Brain microvascular endothelial cell (primary cell): ENCODE measurements at regions not wholly inside any gene's neighbourhood (a gene's known extent, or its start where the extent isn't known, plus 50 kb on each side); places are given as distances from the start of the nearest gene placed in this dataset.
"Not testable (repeated sequence)": the region's sequence is repeated elsewhere in the genome, so short reads cannot be mapped to it uniquely, and the experiment has no call there.

Experiments used
- DNase-seq: peaks from one replicate; pipeline ENCODE4 v3.0.0-alpha.2; 2020
- H3K27ac ChIP-seq: fragments of 250-450 bp; sonication (Bioruptor Pico); 2 replicates; pipeline ENCODE4 v1.5.1; 2020; ENCODE audit warnings: mild to moderate bottlenecking, moderate library complexity
- H3K27me3 ChIP-seq: fragments of 250-450 bp; sonication (Bioruptor Pico); replicated peaks from 2 replicates; pipeline ENCODE4 v1.5.1; 2020; ENCODE audit warnings: mild to moderate bottlenecking
- H3K36me3 ChIP-seq: fragments of 250-450 bp; sonication (Bioruptor Pico); replicated peaks from 2 replicates; pipeline ENCODE4 v1.5.1; 2020; ENCODE audit warnings: mild to moderate bottlenecking
- H3K4me3 ChIP-seq: 2 replicates; pipeline ENCODE4 v1.5.1; 2011; ENCODE audit warnings: low read depth, mild to moderate bottlenecking, control low read depth, low read length, moderate library complexity
- in situ Hi-C: cut with HindIII; loops from 2 replicates; pipeline ENCODE4 v1.10.0; 2017; ENCODE audit warnings: low sequenced_read_pairs, low pct_ligation_motif_present
- TF ChIP-seq, protein P1 (sequence below): IDR thresholded peaks from 2 replicates; pipeline ENCODE4 v1.5.1; 2011; ENCODE audit warnings: low read depth, mild to moderate bottlenecking, moderate library complexity, low read length, control low read depth, inconsistent platforms; ENCODE audit errors: missing control alignments

DNA sequence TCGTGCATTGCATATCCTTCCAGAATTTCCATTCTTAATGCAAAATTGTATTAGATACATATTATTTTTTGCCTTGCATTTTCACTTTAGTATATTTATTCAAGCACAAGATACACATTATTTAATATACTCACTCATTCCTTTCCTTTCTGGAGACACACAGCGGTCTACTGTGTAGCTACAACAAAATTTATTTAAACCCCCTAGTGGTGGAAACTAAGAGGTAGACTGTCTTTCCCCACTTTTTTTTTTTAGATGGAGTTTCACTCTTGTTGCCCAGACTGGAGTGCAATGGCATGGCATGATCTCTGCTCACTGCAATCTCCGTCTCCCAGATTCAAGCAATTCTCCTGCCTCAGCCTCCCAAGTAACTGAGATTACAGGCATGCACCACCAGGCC lies 2040.3 kb upstream of the PCDH20 start:
- Histone ChIP-seq H3K36me3 (no peaks in the 10 kb centered on the region), H3K4me3 (no peak overlapping the region), H3K27me3 (no peaks in the 10 kb centered on the region), H3K27ac (no peak overlapping the region)
- DNase-seq, result no peak
- in situ Hi-C loops, result no loop called here
- TF ChIP-seq, protein P1, sequence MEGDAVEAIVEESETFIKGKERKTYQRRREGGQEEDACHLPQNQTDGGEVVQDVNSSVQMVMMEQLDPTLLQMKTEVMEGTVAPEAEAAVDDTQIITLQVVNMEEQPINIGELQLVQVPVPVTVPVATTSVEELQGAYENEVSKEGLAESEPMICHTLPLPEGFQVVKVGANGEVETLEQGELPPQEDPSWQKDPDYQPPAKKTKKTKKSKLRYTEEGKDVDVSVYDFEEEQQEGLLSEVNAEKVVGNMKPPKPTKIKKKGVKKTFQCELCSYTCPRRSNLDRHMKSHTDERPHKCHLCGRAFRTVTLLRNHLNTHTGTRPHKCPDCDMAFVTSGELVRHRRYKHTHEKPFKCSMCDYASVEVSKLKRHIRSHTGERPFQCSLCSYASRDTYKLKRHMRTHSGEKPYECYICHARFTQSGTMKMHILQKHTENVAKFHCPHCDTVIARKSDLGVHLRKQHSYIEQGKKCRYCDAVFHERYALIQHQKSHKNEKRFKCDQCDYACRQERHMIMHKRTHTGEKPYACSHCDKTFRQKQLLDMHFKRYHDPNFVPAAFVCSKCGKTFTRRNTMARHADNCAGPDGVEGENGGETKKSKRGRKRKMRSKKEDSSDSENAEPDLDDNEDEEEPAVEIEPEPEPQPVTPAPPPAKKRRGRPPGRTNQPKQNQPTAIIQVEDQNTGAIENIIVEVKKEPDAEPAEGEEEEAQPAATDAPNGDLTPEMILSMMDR, result peak; percentile 21

DNA sequence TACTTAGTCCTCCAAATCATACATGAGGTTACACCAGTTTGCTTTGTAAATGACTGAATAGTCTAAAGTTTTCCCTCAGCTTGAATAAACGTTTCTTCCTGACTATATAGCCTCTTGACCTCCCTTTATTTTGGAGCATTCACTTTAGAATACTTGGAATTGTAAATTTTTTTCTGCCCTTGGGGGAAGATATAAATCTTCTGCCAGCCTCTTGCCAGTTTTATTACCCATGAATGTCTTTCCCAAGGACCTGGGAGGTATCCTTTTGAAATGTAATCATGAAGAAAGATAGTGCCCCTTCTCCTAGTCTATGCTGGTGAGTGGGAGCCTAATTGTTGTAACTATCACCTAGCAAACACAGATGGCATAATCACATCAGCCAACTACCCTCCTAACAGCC lies 2033.9 kb upstream of the PCDH20 start:
- in situ Hi-C loops, result no loop called here
- TF ChIP-seq, protein P1, result no peak

DNA sequence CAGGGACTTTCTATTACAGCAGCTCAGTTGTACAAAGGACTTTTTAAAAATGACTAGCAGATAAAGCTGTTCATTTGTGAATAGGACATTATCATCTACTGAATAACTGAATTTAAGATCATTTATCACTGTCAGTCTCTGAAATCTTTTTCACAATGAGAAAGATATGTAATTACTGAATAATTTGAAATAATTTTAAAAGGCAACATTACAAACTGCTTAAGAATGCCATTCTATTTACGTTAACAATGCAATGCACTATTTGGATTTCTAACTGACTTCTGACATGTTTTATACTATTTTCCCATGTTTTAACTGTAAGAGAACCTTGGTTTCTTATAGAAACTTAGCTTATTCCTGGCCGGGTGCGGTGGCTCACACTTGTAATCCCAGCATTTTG lies 2033.0 kb upstream of the PCDH20 start:
- TF ChIP-seq, protein P1, result no peak
- Histone ChIP-seq H3K36me3 (no peaks in the 10 kb centered on the region), H3K27ac (no peak overlapping the region), H3K27me3 (no peaks in the 10 kb centered on the region), H3K4me3 (no peak overlapping the region)
- no peak for DNase-seq
- in situ Hi-C loops, result no loop called here

More for the DNA sequence above, 2033.9 kb upstream of the PCDH20 start:
- no peak overlapping the region for H3K4me3 ChIP-seq
- H3K27ac ChIP-seq, result no peak overlapping the region
- no peaks in the 10 kb centered on the region for H3K36me3 ChIP-seq
- H3K27me3 ChIP-seq, result no peaks in the 10 kb centered on the region
- DNase-seq, result no peak

GRCh38 chr13:63446329-63446728 lies 2030.7 kb upstream of the PCDH20 start:
- no peaks in the 10 kb centered on the region for H3K27me3 ChIP-seq
- TF ChIP-seq, protein P1, result no peak
- H3K36me3 ChIP-seq, result no peaks in the 10 kb centered on the region
- no peak overlapping the region for H3K27ac ChIP-seq
- in situ Hi-C loops, result no loop called here
- H3K4me3 ChIP-seq, result no peak overlapping the region
- DNase-seq, result no peak

DNA sequence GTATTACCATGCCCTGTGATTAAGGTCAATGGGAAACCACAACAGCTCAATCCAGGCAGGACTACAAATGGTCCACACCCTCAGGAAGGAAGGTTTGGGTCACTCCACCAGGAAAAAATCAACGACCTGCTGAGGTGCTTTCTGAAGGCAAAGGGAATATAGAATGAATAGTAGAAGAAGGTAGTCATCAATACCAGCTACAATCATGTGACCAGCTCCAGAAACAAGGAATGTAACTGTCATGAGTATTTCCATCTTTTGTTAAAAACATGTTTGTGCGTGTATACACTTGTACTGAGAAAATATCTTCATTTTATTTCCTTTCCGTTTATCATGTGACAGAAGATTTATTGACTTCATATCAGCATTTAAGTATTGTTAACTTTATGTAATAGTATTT lies 2028.6 kb upstream of the PCDH20 start:
- in situ Hi-C loops, H3K4me3 ChIP-seq, H3K36me3 ChIP-seq, H3K27me3 ChIP-seq, H3K27ac ChIP-seq, DNase-seq: not testable (repeated sequence)

DNA sequence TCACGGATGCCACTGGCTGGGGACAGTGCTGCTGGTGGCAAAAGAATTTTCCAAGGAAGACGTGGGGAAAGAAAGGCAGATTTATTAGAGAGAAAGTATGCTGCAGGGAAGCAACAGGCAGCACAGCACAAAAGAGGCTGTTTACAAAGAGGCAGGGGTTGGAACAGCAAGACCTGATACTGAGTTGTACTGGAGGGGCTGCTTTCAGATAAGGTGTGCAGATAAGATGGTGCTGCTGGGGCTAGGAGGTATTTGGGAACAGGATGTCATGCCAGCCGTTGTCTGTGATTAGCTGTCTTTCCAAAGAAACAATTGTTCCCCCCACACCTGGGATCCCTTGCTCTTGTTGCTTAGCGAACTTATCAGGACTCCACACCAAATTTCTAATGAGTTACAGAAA lies 2023.3 kb upstream of the PCDH20 start:
- TF ChIP-seq, protein P1, result no peak
- DNase-seq, result no peak
- H3K4me3 ChIP-seq, result no peak overlapping the region
- H3K36me3 ChIP-seq, result no peaks in the 10 kb centered on the region
- H3K27me3 ChIP-seq, result no peaks in the 10 kb centered on the region
- in situ Hi-C loops, result no loop called here
- no peak overlapping the region for H3K27ac ChIP-seq
